GM23338 (cell line): ENCODE measurements at regions not wholly inside any gene's neighbourhood (a gene's known extent, or its start where the extent isn't known, plus 50 kb on each side); places are given as distances from the start of the nearest gene placed in this dataset.
"Not testable (repeated sequence)": the region's sequence is repeated elsewhere in the genome, so short reads cannot be mapped to it uniquely, and the experiment has no call there.

Source experiments
- ATAC-seq: fragments of 200-7000 bp; cut with Tn5 transposase; 3 replicates; pipeline ENCODE4 v1.9.1; 2020
- DNase-seq: peaks from one replicate; pipeline ENCODE4 v3.0.0-alpha.2; 2015; ENCODE audit warnings: low spot score
- H2AFZ ChIP-seq: fragments of 200-600 bp; sonication (generic); 2 replicates; pipeline ENCODE4 v1.8.0; 2016; ENCODE audit warnings: antibody characterized with exemption, mild to moderate bottlenecking, moderate library complexity
- H3F3A ChIP-seq: fragments of 200-600 bp; sonication (generic); replicated peaks from 2 replicates; pipeline ENCODE4 v1.8.0; 2017; ENCODE audit warnings: antibody characterized with exemption, mixed run types, low read depth
- H3K27ac ChIP-seq: fragments of 200-600 bp; sonication (generic); 2 replicates; pipeline ENCODE4 v1.6.1; 2016; ENCODE audit warnings: low read depth
- H3K27me3 ChIP-seq: fragments of 200-600 bp; sonication (generic); 2 replicates; pipeline ENCODE4 v1.8.0; 2016; ENCODE audit warnings: mild to moderate bottlenecking, mixed run types, moderate library complexity; ENCODE audit not compliant: insufficient read depth
- H3K36me3 ChIP-seq: fragments of 200-600 bp; sonication (generic); 2 replicates; pipeline ENCODE4 v1.8.0; 2016; ENCODE audit warnings: mild to moderate bottlenecking; ENCODE audit not compliant: insufficient read depth
- H3K4me1 ChIP-seq: fragments of 200-600 bp; sonication (generic); 2 replicates; pipeline ENCODE4 v1.8.0; 2016; ENCODE audit warnings: mild to moderate bottlenecking, moderate library complexity; ENCODE audit not compliant: insufficient read depth
- H3K4me2 ChIP-seq: fragments of 200-600 bp; sonication (generic); 2 replicates; pipeline ENCODE4 v1.7.1; 2017; ENCODE audit warnings: mixed run types
- H3K4me3 ChIP-seq: fragments of 200-600 bp; sonication (generic); 2 replicates; pipeline ENCODE4 v1.6.1; 2016; ENCODE audit warnings: mixed run types
- H3K79me2 ChIP-seq: fragments of 200-600 bp; sonication (generic); replicated peaks from 2 replicates; pipeline ENCODE4 v1.8.0; 2017; ENCODE audit warnings: mild to moderate bottlenecking; ENCODE audit not compliant: insufficient read depth
- H3K9me2 ChIP-seq: fragments of 200-600 bp; sonication (generic); 2 replicates; pipeline ENCODE4 v1.8.0; 2017; ENCODE audit not compliant: insufficient read depth
- H4K20me1 ChIP-seq: fragments of 200-600 bp; sonication (generic); replicated peaks from 2 replicates; pipeline ENCODE4 v1.8.0; 2017; ENCODE audit warnings: mild to moderate bottlenecking; ENCODE audit not compliant: insufficient read depth
- H3K27ac Mint-ChIP-seq: 2 replicates; pipeline ENCODE4 v1.8.0; 2020; ENCODE audit warnings: inconsistent platforms, mild to moderate bottlenecking, moderate library complexity, mixed read lengths
- H3K27me3 Mint-ChIP-seq: 3 replicates; pipeline ENCODE4 v1.8.0; 2022; ENCODE audit warnings: low read depth, mild to moderate bottlenecking, moderate library complexity, mixed read lengths, inconsistent platforms; ENCODE audit not compliant: insufficient read depth, poor library complexity
- H3K36me3 Mint-ChIP-seq: 3 replicates; pipeline ENCODE4 v1.8.0; 2021; ENCODE audit warnings: low read depth, mild to moderate bottlenecking, inconsistent platforms, moderate library complexity, mixed read lengths
- H3K4me1 Mint-ChIP-seq: 3 replicates; pipeline ENCODE4 v1.8.0; 2020; ENCODE audit warnings: mild to moderate bottlenecking, inconsistent platforms, mixed read lengths
- H3K4me3 Mint-ChIP-seq: 3 replicates; pipeline ENCODE4 v1.8.0; 2021; ENCODE audit warnings: moderate library complexity, mild to moderate bottlenecking, inconsistent platforms, mixed read lengths
- H3K9me3 Mint-ChIP-seq: 3 replicates; pipeline ENCODE4 v1.8.0; 2020; ENCODE audit warnings: moderate library complexity, mild to moderate bottlenecking, inconsistent platforms, mixed read lengths
- CREB1 ChIP-seq: fragments of 250-450 bp; sonication (Bioruptor Pico); IDR thresholded peaks from 2 replicates; pipeline ENCODE4 v1.5.0; 2020; ENCODE audit warnings: low read depth, mild to moderate bottlenecking, moderate library complexity
- ETS1 ChIP-seq: IDR thresholded peaks from 2 replicates; pipeline ENCODE4 v1.6.1; 2016; ENCODE audit warnings: antibody characterized with exemption
- EZH2 ChIP-seq: fragments of 200-600 bp; sonication (generic); IDR thresholded peaks from one replicate; pipeline ENCODE4 v1.8.0; 2017; ENCODE audit warnings: antibody characterized with exemption, mild to moderate bottlenecking, low read depth; ENCODE audit not compliant: unreplicated experiment
- JUNB ChIP-seq: IDR thresholded peaks from one replicate; pipeline ENCODE4 v1.6.1; 2016; ENCODE audit warnings: antibody characterized with exemption; ENCODE audit not compliant: unreplicated experiment
- NANOG ChIP-seq: IDR thresholded peaks from 2 replicates; pipeline ENCODE4 v1.6.1; 2016; ENCODE audit warnings: antibody characterized with exemption, borderline replicate concordance
- POLR2AphosphoS5 ChIP-seq: IDR thresholded peaks from 2 replicates; pipeline ENCODE4 v1.6.1; 2016; ENCODE audit warnings: antibody characterized with exemption, low read depth
- STAT1 ChIP-seq: IDR thresholded peaks from one replicate; pipeline ENCODE4 v1.6.1; 2016; ENCODE audit warnings: antibody characterized with exemption; ENCODE audit not compliant: unreplicated experiment
- ZNF114 ChIP-seq: fragments of 250-450 bp; sonication (Bioruptor Pico); IDR thresholded peaks from 2 replicates; pipeline ENCODE4 v1.5.0; 2020; ENCODE audit warnings: mild to moderate bottlenecking, moderate library complexity
- ZNF331 ChIP-seq: fragments of 250-450 bp; sonication (Bioruptor Pico); IDR thresholded peaks from 2 replicates; pipeline ENCODE4 v1.5.0; 2020; ENCODE audit warnings: low read depth, mild to moderate bottlenecking, moderate library complexity
- TF ChIP-seq, protein P1 (sequence below): fragments of 250-450 bp; sonication (Bioruptor Pico); IDR thresholded peaks from 2 replicates; pipeline ENCODE4 v1.5.0; 2020; ENCODE audit warnings: mild to moderate bottlenecking, moderate library complexity

DNA sequence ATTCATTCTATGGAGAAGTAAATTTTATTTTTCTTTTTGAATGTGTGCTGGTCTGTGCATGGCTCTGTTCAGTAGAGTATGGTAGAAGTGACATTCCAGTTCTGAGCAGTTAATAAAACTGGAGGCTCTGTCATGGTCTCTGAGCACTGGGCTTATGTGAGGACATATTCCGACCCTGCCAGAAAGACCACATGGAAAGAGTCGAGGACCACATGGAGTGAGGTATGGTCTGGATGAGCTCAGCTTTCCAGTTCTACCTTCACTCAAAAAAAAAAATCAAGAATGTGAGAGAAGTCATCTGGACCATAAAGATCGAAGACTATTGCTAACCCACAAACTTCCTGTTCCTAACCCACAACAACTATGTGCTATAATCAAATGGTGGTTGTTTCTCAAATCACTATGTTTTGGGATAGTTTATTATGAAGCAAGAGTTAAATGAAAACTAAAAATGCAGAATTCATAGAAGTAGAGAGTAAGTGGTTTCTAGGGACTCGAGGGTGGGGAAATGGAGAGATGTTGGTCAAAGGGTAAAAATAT is 534.2 kb upstream of the ANO5 start:
- H2AFZ ChIP-seq: no peak overlapping the region
- peaks cover 1% of the 10 kb centered on the region for H3K27me3 Mint-ChIP-seq
- H3K9me3 Mint-ChIP-seq: no peaks in the 10 kb centered on the region; the same call in 2 of the 3 replicates
- peaks cover 5% of the 10 kb centered on the region; the same call in 2 of the 3 replicates for H3K4me1 Mint-ChIP-seq
- no peaks in the 10 kb centered on the region for H3K36me3 Mint-ChIP-seq
- no peak overlapping the region for H3K27ac Mint-ChIP-seq
- no peaks in the 10 kb centered on the region for H3F3A ChIP-seq
- H4K20me1 ChIP-seq: no peaks in the 10 kb centered on the region
- TF ChIP-seq EZH2 (no peak), POLR2AphosphoS5 (no peak), ZNF331 (no peak)
- H3K27ac ChIP-seq: no peak overlapping the region
- no peaks in the 10 kb centered on the region for H3K79me2 ChIP-seq
- no peak overlapping the region for H3K4me3 ChIP-seq
- no peaks in the 10 kb centered on the region for H3K4me1 ChIP-seq
- H3K36me3 ChIP-seq: no peaks in the 10 kb centered on the region
- no peak for DNase-seq
- H3K4me2 ChIP-seq: no peak overlapping the region
- no peaks in the 10 kb centered on the region for H3K27me3 ChIP-seq
- no peaks in the 10 kb centered on the region for H3K9me2 ChIP-seq
- no peak overlapping the region for H3K4me3 Mint-ChIP-seq
- no peak for ATAC-seq

- not testable (repeated sequence) for H3K36me3 Mint-ChIP-seq, H4K20me1 ChIP-seq, H3K27ac Mint-ChIP-seq, H3K27ac ChIP-seq, H3K27me3 Mint-ChIP-seq, ATAC-seq, H3K9me2 ChIP-seq, H3K9me3 Mint-ChIP-seq, H2AFZ ChIP-seq, H3K4me1 ChIP-seq, H3K27me3 ChIP-seq, H3K36me3 ChIP-seq, H3K4me2 ChIP-seq, H3K4me3 Mint-ChIP-seq, H3K4me1 Mint-ChIP-seq, H3K79me2 ChIP-seq, H3F3A ChIP-seq, H3K4me3 ChIP-seq, DNase-seq
Observed at GRCh38 chr11:21659377-21659776, 533.5 kb upstream of the ANO5 start.

GRCh38 chr11:21659961-21660360 is 532.9 kb upstream of the ANO5 start:
- no peak overlapping the region for H3K4me2 ChIP-seq
- H3K36me3 ChIP-seq: no peaks in the 10 kb centered on the region
- Mint-ChIP-seq H3K36me3 (no peaks in the 10 kb centered on the region), H3K27me3 (peaks cover 1% of the 10 kb centered on the region), H3K9me3 (no peaks in the 10 kb centered on the region; the same call in 2 of the 3 replicates), H3K27ac (no peak overlapping the region), H3K4me1 (no peaks in the 10 kb centered on the region), H3K4me3 (no peak overlapping the region)
- no peak for ATAC-seq
- H3K9me2 ChIP-seq: no peaks in the 10 kb centered on the region
- H4K20me1 ChIP-seq: no peaks in the 10 kb centered on the region
- no peak overlapping the region for H3K27ac ChIP-seq
- H2AFZ ChIP-seq: peak overlapping the region; percentile 57; the same call in 1 of the 2 replicates
- no peaks in the 10 kb centered on the region for H3K27me3 ChIP-seq
- no peaks in the 10 kb centered on the region for H3K79me2 ChIP-seq
- H3K4me3 ChIP-seq: no peak overlapping the region
- DNase-seq: no peak
- H3K4me1 ChIP-seq: no peaks in the 10 kb centered on the region
- no peaks in the 10 kb centered on the region for H3F3A ChIP-seq
- TF ChIP-seq NANOG: no peak
- TF ChIP-seq, protein P1, sequence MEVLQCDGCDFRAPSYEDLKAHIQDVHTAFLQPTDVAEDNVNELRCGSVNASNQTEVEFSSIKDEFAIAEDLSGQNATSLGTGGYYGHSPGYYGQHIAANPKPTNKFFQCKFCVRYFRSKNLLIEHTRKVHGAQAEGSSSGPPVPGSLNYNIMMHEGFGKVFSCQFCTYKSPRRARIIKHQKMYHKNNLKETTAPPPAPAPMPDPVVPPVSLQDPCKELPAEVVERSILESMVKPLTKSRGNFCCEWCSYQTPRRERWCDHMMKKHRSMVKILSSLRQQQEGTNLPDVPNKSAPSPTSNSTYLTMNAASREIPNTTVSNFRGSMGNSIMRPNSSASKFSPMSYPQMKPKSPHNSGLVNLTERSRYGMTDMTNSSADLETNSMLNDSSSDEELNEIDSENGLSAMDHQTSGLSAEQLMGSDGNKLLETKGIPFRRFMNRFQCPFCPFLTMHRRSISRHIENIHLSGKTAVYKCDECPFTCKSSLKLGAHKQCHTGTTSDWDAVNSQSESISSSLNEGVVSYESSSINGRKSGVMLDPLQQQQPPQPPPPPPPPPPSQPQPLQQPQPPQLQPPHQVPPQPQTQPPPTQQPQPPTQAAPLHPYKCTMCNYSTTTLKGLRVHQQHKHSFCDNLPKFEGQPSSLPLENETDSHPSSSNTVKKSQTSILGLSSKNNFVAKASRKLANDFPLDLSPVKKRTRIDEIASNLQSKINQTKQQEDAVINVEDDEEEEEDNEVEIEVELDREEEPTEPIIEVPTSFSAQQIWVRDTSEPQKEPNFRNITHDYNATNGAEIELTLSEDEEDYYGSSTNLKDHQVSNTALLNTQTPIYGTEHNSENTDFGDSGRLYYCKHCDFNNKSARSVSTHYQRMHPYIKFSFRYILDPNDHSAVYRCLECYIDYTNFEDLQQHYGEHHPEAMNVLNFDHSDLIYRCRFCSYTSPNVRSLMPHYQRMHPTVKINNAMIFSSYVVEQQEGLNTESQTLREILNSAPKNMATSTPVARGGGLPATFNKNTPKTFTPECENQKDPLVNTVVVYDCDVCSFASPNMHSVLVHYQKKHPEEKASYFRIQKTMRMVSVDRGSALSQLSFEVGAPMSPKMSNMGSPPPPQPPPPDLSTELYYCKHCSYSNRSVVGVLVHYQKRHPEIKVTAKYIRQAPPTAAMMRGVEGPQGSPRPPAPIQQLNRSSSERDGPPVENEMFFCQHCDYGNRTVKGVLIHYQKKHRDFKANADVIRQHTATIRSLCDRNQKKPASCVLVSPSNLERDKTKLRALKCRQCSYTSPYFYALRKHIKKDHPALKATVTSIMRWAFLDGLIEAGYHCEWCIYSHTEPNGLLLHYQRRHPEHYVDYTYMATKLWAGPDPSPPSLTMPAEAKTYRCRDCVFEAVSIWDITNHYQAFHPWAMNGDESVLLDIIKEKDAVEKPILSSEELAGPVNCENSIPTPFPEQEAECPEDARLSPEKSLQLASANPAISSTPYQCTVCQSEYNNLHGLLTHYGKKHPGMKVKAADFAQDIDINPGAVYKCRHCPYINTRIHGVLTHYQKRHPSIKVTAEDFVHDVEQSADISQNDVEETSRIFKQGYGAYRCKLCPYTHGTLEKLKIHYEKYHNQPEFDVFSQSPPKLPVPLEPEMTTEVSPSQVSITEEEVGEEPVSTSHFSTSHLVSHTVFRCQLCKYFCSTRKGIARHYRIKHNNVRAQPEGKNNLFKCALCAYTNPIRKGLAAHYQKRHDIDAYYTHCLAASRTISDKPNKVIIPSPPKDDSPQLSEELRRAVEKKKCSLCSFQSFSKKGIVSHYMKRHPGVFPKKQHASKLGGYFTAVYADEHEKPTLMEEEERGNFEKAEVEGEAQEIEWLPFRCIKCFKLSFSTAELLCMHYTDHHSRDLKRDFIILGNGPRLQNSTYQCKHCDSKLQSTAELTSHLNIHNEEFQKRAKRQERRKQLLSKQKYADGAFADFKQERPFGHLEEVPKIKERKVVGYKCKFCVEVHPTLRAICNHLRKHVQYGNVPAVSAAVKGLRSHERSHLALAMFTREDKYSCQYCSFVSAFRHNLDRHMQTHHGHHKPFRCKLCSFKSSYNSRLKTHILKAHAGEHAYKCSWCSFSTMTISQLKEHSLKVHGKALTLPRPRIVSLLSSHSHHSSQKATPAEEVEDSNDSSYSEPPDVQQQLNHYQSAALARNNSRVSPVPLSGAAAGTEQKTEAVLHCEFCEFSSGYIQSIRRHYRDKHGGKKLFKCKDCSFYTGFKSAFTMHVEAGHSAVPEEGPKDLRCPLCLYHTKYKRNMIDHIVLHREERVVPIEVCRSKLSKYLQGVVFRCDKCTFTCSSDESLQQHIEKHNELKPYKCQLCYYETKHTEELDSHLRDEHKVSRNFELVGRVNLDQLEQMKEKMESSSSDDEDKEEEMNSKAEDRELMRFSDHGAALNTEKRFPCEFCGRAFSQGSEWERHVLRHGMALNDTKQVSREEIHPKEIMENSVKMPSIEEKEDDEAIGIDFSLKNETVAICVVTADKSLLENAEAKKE: no peak
- no peak for TF ChIP-seq EZH2
- TF ChIP-seq JUNB: no peak
- TF ChIP-seq CREB1: no peak
- TF ChIP-seq POLR2AphosphoS5: no peak
- no peak for TF ChIP-seq STAT1
- no peak for TF ChIP-seq ZNF114 (CRISPR knock-in tag)
- TF ChIP-seq ETS1: no peak
